Suprapubic skin (tissue), 3 donors: ENCODE measurements at regions not wholly inside any gene's neighbourhood (a gene's known extent, or its start where the extent isn't known, plus 50 kb on each side); places are given as distances from the start of the nearest gene placed in this dataset.

Source experiments
- POLR2A ChIP-seq, 2 donors: fragments of 450-650 bp; IDR thresholded peaks; one replicate each; pipeline ENCODE4 v1.6.1; 2017; ENCODE audit warnings: antibody characterized with exemption in 2 of 2, mild to moderate bottlenecking in 2 of 2, moderate library complexity in 2 of 2
- TF ChIP-seq, protein P1 (sequence below), 2 donors: fragments of 200-600 bp in 1 of 2; fragments of 450-650 bp in 1 of 2; sonication (generic) in 1 of 2; IDR thresholded peaks; one replicate each; pipeline ENCODE4 v1.5.1; 2016 to 2019; ENCODE audit warnings: antibody characterized with exemption in 2 of 2, mild to moderate bottlenecking in 1 of 2, moderate library complexity in 1 of 2

DNA sequence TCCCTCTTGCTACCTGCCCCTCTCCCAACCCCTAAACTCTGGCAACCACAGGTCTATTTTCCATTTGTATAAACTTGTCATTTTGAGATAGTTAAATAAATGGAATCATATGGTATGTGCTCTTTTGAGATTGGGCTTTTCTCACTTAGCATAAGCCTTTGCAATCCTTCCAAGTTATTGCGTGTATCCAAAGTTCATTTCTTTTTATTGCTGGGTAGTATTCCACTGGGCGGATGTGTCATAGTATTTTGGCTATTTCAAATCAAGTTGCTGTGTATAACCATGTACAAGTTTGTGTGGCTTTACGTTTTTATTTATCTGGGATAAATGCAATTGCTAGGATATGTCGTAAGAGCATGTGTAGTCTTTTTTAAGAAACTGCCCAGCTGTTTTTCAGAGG lies 55.5 kb upstream of the CUL3 start:
- TF ChIP-seq POLR2A (IDR thresholded peaks at IDR 0.05): no peak
- TF ChIP-seq, protein P1, sequence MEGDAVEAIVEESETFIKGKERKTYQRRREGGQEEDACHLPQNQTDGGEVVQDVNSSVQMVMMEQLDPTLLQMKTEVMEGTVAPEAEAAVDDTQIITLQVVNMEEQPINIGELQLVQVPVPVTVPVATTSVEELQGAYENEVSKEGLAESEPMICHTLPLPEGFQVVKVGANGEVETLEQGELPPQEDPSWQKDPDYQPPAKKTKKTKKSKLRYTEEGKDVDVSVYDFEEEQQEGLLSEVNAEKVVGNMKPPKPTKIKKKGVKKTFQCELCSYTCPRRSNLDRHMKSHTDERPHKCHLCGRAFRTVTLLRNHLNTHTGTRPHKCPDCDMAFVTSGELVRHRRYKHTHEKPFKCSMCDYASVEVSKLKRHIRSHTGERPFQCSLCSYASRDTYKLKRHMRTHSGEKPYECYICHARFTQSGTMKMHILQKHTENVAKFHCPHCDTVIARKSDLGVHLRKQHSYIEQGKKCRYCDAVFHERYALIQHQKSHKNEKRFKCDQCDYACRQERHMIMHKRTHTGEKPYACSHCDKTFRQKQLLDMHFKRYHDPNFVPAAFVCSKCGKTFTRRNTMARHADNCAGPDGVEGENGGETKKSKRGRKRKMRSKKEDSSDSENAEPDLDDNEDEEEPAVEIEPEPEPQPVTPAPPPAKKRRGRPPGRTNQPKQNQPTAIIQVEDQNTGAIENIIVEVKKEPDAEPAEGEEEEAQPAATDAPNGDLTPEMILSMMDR (IDR thresholded peaks at IDR 0.05): no peak
